ENCODE measurements at regions not wholly inside any gene's neighbourhood (a gene's known extent, or its start where the extent isn't known, plus 50 kb on each side); places are given as distances from the start of the nearest gene placed in this dataset.
"Not testable (repeated sequence)": the region's sequence is repeated elsewhere in the genome, so short reads cannot be mapped to it uniquely, and the experiment has no call there.

GRCh38 chr3:178304758-178305467 is 231.3 kb upstream of the KCNMB2 start:
- DNase-seq = no peak

- DNase-seq = no peak
Observed at GRCh38 chr3:178306432-178307115, 229.7 kb upstream of the KCNMB2 start.

GRCh38 chr3:178308771-178309170 is 227.5 kb upstream of the KCNMB2 start:
- DNase-seq = no peak

- no peak for DNase-seq
Observed at GRCh38 chr3:178310949-178311348, 225.3 kb upstream of the KCNMB2 start.

- DNase-seq = no peak
Observed at GRCh38 chr3:178313716-178314115, 222.5 kb upstream of the KCNMB2 start.

- DNase-seq = no peak
Observed at GRCh38 chr3:178318340-178318739, 217.9 kb upstream of the KCNMB2 start.

GRCh38 chr3:178318941-178319816 is 217.1 kb upstream of the KCNMB2 start:
- no peak for DNase-seq

- no peak for DNase-seq
Observed at GRCh38 chr3:178320456-178321351, 215.5 kb upstream of the KCNMB2 start.

- no peak for DNase-seq
Observed at GRCh38 chr3:178324356-178324755, 211.9 kb upstream of the KCNMB2 start.

GRCh38 chr3:178325330-178325729 is 210.9 kb upstream of the KCNMB2 start:
- peak; percentile 35 for DNase-seq

GRCh38 chr3:178329936-178330335 is 206.3 kb upstream of the KCNMB2 start:
- DNase-seq = no peak

- no peak for DNase-seq
Observed at GRCh38 chr3:178334239-178334638, 202.0 kb upstream of the KCNMB2 start.

GRCh38 chr3:178336336-178336735 is 199.9 kb upstream of the KCNMB2 start:
- DNase-seq = no peak

GRCh38 chr3:178340506-178340905 is 195.7 kb upstream of the KCNMB2 start:
- DNase-seq = no peak

- no peak for DNase-seq
Observed at GRCh38 chr3:178341636-178342035, 194.6 kb upstream of the KCNMB2 start.

- DNase-seq = no peak
Observed at GRCh38 chr3:178342111-178342510, 194.1 kb upstream of the KCNMB2 start.

GRCh38 chr3:178343433-178344038 is 192.7 kb upstream of the KCNMB2 start:
- no peak for DNase-seq

- no peak for DNase-seq
Observed at GRCh38 chr3:178345944-178346343, 190.3 kb upstream of the KCNMB2 start.

- DNase-seq = not testable (repeated sequence)
Observed at GRCh38 chr3:178348561-178349217, 187.5 kb upstream of the KCNMB2 start.

- not testable (repeated sequence) for DNase-seq
Observed at GRCh38 chr3:178349218-178349596, 187.0 kb upstream of the KCNMB2 start.

GRCh38 chr3:178350763-178351162 is 185.5 kb upstream of the KCNMB2 start:
- no peak for DNase-seq
